Hematopoietic multipotent progenitor cell (in vitro differentiated cells): ENCODE measurements at regions not wholly inside any gene's neighbourhood (a gene's known extent, or its start where the extent isn't known, plus 50 kb on each side); places are given as distances from the start of the nearest gene placed in this dataset.

ENCODE experiments used
- DNase-seq, 3 donors: peaks; one replicate each; pipeline ENCODE4 v3.0.0-alpha.2; 2011 to 2015; ENCODE audit warnings: low read depth in 2 of 3, low spot score in 2 of 3

DNA sequence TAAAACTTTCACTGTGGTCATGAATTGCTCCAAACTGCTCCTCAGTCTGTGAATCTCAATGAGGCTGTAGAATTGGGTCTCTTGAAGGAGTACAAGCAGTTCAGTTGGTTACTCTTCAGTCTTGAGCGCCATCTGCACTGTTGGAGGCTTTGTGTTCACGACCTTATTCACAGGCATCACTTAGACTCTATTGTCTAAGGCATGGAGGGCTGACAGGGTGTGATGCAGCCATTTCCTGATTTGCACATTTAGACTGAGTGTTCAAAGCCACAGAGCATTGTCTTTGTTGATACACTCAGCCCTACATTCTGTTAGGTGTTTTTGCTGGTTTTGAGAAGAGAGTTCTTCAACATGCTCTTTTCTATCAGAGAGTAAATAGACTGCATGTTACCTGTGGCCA is 355.9 kb upstream of the RIOK2 start:
- DNase-seq: no peak

DNA sequence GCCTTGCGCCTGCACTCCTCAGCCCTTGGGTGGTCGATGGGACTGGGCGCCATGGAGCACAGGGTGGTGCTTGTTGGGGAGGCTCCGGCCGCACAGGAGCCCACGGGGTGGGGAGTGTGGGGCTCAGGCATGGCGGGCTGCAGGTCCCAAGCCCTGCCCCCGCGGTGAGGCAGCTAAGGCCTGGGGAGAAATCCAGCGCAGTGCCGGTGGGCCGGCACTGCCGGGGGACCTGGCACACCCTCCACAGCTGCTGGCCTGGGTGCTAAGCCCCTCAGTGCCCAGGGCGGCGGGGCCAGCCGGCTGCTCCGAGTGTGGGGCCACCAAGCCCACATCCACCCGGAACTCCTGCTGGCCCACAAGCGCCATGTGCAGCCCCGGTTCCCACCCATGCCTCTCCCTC is 358.8 kb upstream of the RIOK2 start:
- DNase-seq: no peak

DNA sequence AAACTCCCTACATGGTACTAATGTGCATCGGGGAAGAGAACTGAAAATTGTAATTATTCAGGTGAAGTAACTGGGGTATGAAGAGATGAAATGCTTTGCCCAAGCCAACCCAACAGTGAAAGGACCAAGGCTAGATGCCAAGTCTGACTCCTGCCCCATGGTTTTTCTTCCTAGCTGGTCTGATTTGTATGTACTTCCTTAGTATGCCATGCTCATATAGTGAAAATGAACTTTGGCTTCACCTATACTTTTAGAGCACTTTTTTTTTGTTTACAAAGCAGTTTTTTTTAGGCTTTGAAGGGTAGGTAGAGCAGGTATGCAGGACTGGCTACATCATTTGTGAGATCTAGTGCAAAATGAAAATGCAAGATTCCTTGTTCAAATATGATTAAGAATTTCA is 359.4 kb upstream of the RIOK2 start:
- DNase-seq: no peak

DNA sequence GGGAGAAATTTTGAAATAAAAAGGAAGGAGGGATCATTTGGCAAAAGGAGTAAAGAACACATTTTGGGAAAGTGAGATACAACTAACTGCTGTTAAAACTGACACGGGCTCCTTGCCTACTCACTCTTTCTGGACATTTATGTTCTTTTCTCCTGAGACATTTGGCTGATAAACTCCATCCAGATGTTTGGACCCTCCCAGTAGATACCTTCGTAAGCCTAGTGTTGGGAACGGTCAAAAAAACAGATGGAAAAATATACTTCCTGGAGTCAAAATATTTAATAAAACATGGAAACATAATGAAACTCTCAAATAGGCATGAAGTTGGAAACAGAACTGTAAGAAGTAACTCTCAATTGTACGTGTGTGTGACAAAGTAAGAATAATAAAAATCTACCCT is 360.1 kb upstream of the RIOK2 start:
- DNase-seq: no peak

DNA sequence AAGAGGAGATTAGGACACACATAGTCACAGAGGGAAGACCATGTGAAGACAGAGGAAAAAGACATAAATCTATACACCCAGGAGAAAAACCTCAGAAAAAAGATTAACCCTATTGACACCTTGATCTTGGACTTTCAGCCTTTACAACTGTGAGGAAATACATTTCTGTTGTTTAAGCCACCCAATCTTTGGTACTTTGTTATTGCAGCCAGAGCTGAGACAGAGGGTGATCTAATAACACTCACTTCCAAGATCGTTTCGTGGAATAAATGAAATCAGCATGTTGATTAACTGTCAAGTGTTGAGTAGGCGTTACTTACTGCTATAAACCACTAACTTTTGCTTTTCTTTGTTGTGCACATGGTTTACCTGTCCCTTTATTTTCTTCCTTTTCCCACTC is 361.2 kb upstream of the RIOK2 start:
- DNase-seq: no peak

DNA sequence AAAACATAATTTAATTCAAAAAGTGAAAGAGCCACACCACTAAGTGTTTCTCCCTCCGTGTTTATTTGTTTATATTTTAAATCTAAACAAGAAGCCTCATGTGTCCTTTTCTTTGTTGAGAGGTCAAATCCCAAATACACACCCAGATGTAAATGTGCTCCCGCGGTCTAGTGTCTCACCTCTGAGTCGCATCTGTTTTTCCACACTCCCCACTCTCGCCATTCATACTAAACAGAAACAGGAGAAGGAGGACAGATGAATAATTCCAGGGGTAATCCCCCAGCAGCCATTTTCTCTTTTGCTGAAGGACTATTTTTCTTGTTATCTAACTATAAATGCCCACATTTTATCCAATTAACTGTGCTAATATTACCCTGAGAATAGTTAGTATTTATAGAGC is 361.6 kb upstream of the RIOK2 start:
- DNase-seq: no peak

DNA sequence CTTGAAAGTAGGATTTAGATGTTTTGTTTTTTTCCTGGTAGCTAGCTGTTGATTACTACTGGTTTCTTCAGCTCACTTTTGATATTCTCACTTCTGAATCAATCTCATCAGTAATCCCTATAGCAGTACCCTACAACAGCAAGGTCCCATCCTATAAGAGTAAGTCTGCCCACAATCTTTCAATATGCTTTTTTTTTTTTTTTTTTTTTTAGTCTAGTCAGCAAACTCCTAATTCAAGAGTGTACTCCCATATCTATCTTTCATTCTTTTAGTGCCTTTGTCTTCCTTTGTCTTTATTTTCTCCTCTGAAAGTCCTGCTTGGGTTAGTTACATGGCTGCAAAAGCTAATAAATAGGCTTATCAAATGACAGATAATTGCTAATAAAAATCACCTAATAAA is 362.4 kb upstream of the RIOK2 start:
- no peak for DNase-seq

DNA sequence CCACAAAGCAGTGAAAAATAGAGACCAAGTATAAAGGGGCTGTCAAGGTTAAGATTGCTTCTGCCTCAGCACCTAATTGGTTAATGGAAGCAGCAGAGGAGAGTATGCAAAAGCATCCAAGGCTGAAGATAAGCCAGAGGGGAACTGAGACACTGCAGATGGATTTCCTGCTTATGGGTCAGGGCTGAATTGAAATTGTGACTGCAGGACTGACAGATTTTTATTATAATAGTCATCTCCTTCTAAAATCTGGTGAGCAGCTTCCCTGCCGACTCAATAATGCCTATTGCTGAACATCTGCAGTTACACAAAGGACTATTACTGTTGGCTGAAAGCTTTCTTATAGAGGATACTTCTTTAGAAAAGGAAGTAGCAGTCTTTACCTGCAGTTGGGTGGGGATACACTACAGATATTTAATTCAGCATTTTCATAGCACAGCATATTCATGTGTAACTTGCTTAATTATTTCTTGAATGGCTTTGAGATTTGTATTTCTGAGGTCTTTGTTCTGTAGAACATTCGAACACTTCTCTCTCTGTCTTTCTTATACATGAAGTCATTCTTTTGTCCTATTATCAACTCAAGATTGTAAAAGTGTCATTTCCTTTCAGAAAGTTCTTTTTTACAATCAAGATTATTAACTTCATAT is 363.0 kb upstream of the RIOK2 start:
- DNase-seq: peak in 1 of 3 donors; percentile 30

DNA sequence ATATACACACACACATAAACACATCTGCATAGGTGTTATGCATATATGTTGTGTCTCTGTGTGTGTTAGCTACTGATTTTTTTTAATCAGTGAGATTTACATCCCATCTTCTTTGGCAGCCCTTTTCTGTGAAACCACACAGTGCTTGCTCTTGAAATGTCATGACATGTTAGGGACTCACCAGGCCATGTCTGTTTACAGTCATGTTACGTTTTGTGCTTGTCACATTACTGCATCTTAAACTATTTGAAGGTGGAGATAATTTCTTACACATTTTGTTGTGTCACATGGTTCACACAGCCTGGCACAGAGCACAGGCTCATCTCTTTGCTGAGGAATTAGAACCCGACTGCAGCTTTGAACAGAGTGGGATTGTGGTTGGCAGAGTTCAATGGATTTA is 364.4 kb upstream of the RIOK2 start:
- DNase-seq: no peak

DNA sequence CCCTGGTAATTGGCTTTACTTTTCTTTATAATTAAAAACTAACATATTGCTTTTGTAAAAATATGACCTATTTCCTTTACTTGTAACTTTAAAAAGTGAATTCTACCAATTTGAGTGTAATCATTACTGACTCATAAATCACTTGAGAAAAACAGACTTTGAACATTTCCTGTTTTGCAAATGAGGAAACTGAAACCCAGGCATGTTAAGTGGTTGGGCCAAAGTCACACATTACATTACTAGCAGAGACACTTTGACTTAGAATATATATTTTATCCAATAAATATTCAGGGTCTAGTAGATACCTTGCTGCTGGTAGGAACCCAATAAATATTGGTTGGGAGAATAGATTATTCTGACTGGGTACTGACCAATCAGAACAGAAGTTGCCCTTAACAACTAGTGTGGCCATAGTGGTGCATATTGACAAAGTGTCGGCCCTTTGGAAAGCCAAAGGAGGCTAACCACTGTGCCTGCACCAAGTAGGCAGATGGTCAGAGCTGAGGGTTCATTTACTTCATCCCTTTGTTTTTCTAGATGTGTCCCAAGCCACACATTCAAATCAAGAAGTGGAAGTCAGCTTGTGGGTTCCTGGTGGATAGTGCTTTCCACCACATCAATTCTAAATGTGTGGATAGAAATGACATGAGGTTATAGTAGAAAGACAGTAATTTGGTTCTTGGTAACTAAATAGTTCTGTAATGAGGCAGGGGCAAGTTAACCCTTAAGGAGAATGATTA is 365.1 kb upstream of the RIOK2 start:
- peak in 2 of 3 donors; percentile 41 to 85 for DNase-seq

DNA sequence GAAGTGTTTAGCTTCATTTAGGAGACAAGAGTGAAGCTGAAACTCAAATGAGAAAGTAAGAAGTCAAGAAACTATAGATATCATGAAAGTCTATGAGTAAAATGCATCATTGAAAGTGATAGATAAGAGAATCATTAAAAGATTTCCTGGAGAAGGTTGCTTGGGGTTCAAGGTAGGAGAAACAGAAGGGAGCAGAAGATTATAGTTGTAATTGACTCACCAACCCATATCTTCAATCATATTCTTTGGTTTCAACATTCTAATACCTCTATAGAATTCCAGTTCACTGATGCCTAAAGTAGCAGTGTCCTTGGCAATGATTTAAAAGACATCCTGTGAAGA is 365.7 kb upstream of the RIOK2 start:
- DNase-seq: no peak

DNA sequence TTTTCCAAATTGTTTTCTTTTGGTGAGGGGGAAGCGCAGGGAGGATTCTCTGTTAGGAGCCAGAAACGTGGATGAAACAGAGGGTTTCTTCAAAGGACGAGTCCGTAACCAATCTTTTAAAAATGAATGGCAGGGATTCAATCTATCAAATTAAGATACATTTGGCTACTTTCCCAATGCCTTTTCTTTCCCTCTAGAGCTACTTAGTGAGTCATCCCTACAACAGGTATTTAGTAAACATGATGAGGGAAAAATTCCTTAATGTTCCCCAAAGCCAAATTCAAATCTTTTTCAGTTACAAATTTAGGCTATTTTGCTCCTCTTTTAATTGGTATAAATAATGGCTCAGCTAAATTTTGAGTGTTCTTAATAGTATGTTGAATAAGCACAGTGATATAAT is 366.4 kb upstream of the RIOK2 start:
- no peak for DNase-seq

DNA sequence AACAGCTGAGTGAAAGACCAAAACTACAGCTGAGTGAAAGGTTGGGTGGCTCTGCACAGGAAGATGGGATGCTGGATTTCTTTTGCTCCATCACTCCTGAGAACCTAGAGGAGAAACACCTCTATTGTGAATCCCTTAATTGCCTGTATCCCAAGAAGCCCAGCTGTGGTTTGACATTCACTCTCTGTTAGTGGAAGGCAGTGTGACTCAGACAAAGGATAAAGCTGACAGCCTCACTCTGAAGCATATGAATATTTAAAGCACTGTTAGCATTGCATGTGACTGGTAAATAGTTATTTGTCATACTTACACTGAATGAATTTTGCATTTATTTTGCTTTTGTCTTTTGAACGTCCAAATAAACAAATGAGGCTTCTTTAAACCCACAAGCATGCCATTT is 367.1 kb upstream of the RIOK2 start:
- DNase-seq: no peak

DNA sequence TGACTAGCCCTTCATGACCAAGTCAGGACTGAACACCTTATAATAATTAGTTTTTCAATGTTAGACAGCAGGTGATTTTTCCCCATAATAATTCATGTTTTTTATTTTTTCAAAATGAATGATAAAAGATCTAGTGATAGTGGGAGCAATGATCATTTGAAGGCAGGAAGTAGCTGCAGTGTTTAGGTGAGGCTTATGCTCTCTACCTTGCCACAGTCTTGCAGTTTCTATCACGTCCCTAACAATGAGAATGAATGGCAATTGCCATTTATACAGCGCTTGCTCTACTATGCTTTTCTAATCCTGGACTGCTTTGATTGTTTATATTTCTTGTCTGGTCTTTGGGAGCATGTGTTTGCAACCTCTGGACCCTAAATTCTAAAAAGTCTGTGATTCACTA is 367.8 kb upstream of the RIOK2 start:
- no peak for DNase-seq

DNA sequence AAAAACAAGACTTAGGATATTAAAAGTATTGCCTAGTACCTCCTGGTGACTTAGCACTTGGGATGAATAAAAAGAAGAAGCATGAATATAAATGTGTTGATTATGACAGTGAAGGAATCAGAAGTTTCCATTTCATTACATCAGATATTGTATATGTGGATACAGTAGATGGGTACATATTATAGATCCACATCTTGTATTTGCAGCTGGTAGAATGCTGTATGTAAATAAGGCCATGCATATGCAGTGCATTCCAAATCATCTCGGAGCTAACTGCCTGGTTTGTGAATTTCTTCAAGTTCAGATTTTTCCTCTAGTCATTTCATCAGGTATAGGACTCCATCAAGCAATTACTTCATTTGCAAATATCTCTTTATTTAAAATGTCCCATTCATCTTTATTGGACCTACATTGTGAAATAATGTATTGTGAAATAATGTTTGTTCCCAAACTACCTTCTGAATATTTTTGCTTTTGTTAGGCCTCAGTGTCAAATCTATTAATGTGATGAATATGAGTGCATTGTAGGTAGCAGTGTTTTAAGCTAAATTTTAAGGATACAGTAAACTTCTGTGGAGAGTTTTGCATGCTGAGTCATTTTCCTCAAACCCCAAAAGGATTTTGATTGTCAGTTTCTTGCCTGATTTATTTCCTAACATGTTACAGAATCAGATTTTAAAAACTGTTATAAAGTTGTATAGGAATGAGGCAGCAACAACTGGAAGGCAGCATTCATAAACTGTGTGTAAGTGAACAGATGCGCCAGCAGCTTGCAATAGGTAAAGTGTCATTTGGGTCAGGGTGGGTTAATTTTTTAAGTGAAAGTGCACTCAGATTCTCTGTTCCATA is 370.8 kb upstream of the RIOK2 start:
- DNase-seq: no peak

DNA sequence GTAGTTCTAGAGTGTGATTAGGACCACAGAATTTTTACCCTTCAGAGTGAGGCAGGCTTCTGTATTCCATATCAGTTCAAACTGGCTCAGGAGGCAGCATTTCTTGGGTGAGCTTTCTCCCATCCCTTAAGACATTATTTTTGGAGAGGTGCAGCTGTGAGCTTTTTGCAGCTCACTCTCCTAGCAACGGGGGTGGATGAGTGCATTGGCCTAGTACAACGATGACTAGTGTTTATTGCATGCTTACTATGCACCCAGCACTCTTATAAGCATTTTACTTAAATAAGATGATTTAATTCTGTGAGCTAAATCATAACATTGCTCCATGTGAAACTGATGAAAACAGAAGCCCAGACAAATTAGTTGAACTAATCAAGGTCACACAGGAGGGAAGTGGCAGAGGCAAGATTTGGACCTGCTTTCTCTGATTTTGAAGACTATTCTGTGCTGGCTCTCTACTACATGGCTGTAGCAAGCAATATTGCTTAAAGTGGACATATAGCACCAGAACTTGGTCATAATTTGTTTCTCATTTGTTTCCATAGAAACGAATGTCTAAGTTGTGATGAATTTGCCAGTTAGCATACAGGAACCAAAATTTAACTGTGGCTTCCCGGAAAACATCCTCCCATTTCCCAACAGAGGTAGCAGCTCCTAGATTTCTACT is 372.1 kb upstream of the RIOK2 start:
- DNase-seq: no peak

DNA sequence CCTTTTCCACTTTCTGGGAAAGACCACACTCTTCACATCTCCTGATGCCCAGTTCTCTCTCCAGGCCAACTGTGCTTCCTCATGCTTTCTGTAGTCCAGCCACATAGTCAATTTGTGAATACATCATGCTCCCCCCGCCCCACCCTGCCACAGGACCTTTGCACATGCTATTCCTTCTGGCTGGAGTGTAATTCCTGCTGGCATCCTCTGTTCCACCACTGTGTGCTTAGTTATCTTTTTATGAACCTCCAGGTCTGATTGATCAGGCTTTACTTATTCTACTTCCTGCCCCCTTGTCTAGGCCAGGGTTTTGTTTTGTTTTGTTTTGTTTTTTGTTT is 372.6 kb upstream of the RIOK2 start:
- no peak for DNase-seq

DNA sequence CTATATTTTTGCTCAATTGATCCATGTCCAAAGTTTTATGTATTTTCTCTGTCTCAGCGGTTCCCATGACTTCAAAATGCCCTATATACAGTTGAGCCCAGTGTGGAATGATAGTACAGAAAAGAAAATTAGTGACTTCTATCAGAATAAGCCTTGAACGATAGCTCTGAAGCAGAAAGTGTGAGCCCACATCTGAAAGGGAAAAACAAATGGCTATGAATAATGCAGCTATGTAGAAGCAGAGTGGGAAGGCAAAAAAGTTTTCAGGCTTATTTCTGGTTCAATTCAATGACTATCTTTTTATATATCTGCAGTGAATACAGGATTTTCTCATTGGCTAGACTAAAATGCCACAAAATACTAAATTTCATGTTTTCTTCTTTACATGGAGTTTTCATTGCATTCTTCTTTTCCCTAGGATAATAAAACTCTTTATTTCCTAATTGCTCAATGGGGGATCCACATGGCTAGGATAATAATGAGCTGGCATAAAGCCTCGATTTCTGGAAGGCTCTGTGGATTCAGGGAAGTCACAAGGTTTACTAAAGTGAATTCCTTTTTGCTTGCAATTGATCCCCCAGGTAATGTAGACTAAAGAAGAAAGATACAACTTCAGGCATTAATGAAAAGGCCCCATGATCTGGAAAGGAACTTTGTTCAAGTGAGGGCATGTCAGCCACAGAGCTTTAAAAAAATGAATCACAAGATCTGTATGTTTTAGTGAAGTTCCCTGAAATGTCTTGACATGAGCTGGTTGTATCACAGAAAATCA is 377.0 kb upstream of the RIOK2 start:
- no peak for DNase-seq

DNA sequence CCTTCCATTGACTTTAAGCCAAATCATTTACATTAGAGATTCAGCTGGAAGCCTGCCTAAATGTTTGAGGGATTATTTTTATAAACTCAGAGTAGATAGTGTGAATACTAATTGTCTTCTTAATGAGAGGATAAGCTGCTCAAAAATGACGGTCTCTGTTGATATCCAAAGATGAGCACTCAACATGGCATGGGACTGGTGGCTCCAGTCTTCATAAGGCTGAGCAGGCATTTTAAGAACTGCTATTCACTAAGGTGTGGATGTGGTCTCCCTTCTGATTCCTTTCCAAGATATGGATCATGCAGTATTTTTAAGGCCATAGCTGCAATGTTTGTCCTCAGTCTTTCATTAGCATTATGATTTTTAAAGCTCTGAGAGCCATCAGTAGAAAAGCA is 377.5 kb upstream of the RIOK2 start:
- no peak for DNase-seq

DNA sequence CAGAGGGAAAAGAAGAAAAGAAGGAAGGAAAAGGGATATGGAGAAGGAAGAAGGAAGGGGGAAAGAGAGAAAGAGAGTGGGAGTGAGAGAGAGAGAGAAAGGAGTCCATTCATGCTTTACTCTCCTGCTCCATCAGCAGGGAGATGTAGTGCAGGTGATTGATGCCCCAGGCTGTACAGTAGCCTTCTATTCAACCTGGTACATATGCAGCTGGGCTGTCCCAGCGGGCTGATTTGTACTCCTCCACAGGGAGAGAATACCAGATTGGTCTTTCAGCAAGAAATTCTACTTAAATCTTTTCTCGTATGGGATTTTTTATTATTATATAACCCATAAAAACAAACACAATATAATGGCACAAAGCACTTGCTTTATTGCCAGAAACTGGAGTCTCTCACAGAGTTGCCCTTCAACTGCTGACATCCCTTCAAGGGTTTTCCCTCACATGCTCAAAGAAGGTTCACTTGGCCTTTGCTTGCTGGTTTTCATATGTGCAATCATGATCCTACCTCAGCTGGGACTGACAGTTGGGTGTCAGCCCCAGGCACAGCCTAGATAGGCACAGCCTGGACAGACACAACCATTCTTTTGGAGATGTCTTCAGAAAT is 380.1 kb upstream of the RIOK2 start:
- DNase-seq: no peak
